HG03159 (cell line): ENCODE measurements at regions not wholly inside any gene's neighbourhood (a gene's known extent, or its start where the extent isn't known, plus 50 kb on each side); places are given as distances from the start of the nearest gene placed in this dataset.
"Not testable (repeated sequence)": the region's sequence is repeated elsewhere in the genome, so short reads cannot be mapped to it uniquely, and the experiment has no call there.

Experiments used
- ATAC-seq: cut with Tn5 transposase; IDR thresholded peaks from one replicate; pipeline ENCODE4 v1.9.1; 2021; ENCODE audit warnings: mild to moderate bottlenecking, moderate library complexity; ENCODE audit not compliant: unreplicated experiment

- no peak for ATAC-seq
Measured at GRCh38 chr4:58413849-58414248, 1303.7 kb upstream of the IGFBP7 start.

- ATAC-seq: no peak
Measured at GRCh38 chr4:58411904-58412303, 1301.7 kb upstream of the IGFBP7 start.

- ATAC-seq: no peak
Measured at GRCh38 chr4:58406762-58407161, 1296.6 kb upstream of the IGFBP7 start.

- ATAC-seq: no peak
Measured at GRCh38 chr4:58368221-58368620, 1258.0 kb upstream of the IGFBP7 start.

GRCh38 chr4:58360354-58361133, 1250.4 kb upstream of the IGFBP7 start:
- no peak for ATAC-seq

- no peak for ATAC-seq
Measured at GRCh38 chr4:58359590-58359989, 1249.4 kb upstream of the IGFBP7 start.

GRCh38 chr4:58357947-58358346, 1247.8 kb upstream of the IGFBP7 start:
- ATAC-seq: no peak

- no peak for ATAC-seq
Measured at GRCh38 chr4:58325070-58325469, 1214.9 kb upstream of the IGFBP7 start.

- no peak for ATAC-seq
Measured at GRCh38 chr4:58313444-58313843, 1203.3 kb upstream of the IGFBP7 start.

- ATAC-seq: no peak
Measured at GRCh38 chr4:58303456-58303855, 1193.3 kb upstream of the IGFBP7 start.

- no peak for ATAC-seq
Measured at GRCh38 chr4:58301376-58301999, 1191.3 kb upstream of the IGFBP7 start.

GRCh38 chr4:58286335-58286734, 1176.2 kb upstream of the IGFBP7 start:
- ATAC-seq: no peak

GRCh38 chr4:58280928-58281327, 1170.7 kb upstream of the IGFBP7 start:
- not testable (repeated sequence) for ATAC-seq

GRCh38 chr4:58275856-58276255, 1165.7 kb upstream of the IGFBP7 start:
- no peak for ATAC-seq

GRCh38 chr4:58274553-58274952, 1164.4 kb upstream of the IGFBP7 start:
- no peak for ATAC-seq

GRCh38 chr4:58272311-58272710, 1162.1 kb upstream of the IGFBP7 start:
- ATAC-seq: no peak

GRCh38 chr4:58265734-58266133, 1155.5 kb upstream of the IGFBP7 start:
- no peak for ATAC-seq

- ATAC-seq: no peak
Measured at GRCh38 chr4:58261526-58261925, 1151.3 kb upstream of the IGFBP7 start.

GRCh38 chr4:58254291-58254690, 1144.1 kb upstream of the IGFBP7 start:
- ATAC-seq: no peak

- ATAC-seq: no peak
Measured at GRCh38 chr4:58252656-58253055, 1142.5 kb upstream of the IGFBP7 start.

GRCh38 chr4:58247792-58248191, 1137.6 kb upstream of the IGFBP7 start:
- ATAC-seq: no peak

GRCh38 chr4:58225460-58225859, 1115.3 kb upstream of the IGFBP7 start:
- ATAC-seq: no peak

- ATAC-seq: no peak
Measured at GRCh38 chr4:58219179-58219578, 1109.0 kb upstream of the IGFBP7 start.
